ENCODE measurements at regions not wholly inside any gene's neighbourhood (a gene's known extent, or its start where the extent isn't known, plus 50 kb on each side); places are given as distances from the start of the nearest gene placed in this dataset.

DNA sequence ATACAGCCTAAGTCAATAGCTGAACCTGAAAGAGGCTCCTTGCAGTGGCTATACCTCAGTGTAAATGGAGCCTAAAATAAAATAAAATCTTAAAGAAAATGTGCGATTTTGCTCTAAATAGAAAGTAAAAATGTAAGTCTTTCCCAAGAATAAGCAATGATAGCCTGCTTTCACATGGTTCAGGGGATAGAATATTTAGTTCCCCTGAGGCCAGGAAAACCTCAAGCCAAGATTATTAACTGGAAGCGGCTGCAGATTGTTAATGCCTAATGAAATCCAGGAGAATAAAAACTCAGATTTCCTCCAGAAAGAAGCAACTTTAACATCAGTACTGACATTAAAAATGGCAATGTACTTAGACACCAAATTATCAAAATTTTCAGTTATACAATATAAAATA, 463.7 kb downstream of the CYLC2 start:
- TF ChIP-seq, protein P1, sequence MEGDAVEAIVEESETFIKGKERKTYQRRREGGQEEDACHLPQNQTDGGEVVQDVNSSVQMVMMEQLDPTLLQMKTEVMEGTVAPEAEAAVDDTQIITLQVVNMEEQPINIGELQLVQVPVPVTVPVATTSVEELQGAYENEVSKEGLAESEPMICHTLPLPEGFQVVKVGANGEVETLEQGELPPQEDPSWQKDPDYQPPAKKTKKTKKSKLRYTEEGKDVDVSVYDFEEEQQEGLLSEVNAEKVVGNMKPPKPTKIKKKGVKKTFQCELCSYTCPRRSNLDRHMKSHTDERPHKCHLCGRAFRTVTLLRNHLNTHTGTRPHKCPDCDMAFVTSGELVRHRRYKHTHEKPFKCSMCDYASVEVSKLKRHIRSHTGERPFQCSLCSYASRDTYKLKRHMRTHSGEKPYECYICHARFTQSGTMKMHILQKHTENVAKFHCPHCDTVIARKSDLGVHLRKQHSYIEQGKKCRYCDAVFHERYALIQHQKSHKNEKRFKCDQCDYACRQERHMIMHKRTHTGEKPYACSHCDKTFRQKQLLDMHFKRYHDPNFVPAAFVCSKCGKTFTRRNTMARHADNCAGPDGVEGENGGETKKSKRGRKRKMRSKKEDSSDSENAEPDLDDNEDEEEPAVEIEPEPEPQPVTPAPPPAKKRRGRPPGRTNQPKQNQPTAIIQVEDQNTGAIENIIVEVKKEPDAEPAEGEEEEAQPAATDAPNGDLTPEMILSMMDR (conservative IDR thresholded peaks at IDR 0.05 in 1 of 2, IDR thresholded peaks at IDR 0.05 in 1 of 2; ENCODE audit: extremely low read depth in 1 of 2, insufficient read depth in 1 of 2, low read depth in 1 of 2, low read length in 2 of 2) = no peak
- TF ChIP-seq EZH2 (IDR thresholded peaks at IDR 0.05; ENCODE audit: borderline replicate concordance, low read length) = no peak

Data from mammary epithelial cell (primary cell).